ENCODE measurements at regions not wholly inside any gene's neighbourhood (a gene's known extent, or its start where the extent isn't known, plus 50 kb on each side); places are given as distances from the start of the nearest gene placed in this dataset.

DNA sequence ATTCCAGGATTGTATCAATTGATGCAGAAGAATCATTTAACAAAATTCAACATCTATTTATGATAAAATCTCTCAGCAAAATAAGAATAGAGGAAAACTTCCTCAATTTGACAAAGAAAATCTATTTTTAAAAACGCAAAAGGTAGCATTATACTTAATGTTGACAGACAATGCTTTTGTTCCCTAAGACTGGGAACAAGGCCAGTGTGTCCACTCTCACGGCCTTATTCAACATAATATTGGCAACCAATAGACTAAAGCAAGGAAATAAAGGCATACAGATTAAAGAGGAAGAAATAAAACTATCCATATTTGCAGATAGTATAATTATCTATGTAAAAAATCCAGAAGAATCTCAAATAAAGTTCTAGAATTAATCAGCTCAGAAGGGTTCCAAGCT lies 472.4 kb upstream of the ID2 start:
- H3K4me3 ChIP-seq (ENCODE audit: low read depth, low read length), result no peak overlapping the region
- TF ChIP-seq, protein P1, sequence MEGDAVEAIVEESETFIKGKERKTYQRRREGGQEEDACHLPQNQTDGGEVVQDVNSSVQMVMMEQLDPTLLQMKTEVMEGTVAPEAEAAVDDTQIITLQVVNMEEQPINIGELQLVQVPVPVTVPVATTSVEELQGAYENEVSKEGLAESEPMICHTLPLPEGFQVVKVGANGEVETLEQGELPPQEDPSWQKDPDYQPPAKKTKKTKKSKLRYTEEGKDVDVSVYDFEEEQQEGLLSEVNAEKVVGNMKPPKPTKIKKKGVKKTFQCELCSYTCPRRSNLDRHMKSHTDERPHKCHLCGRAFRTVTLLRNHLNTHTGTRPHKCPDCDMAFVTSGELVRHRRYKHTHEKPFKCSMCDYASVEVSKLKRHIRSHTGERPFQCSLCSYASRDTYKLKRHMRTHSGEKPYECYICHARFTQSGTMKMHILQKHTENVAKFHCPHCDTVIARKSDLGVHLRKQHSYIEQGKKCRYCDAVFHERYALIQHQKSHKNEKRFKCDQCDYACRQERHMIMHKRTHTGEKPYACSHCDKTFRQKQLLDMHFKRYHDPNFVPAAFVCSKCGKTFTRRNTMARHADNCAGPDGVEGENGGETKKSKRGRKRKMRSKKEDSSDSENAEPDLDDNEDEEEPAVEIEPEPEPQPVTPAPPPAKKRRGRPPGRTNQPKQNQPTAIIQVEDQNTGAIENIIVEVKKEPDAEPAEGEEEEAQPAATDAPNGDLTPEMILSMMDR (conservative IDR thresholded peaks at IDR 0.05; ENCODE audit: low read depth, low read length), result no peak
- no peak for DNase-seq (ENCODE audit: low read depth)

DNA sequence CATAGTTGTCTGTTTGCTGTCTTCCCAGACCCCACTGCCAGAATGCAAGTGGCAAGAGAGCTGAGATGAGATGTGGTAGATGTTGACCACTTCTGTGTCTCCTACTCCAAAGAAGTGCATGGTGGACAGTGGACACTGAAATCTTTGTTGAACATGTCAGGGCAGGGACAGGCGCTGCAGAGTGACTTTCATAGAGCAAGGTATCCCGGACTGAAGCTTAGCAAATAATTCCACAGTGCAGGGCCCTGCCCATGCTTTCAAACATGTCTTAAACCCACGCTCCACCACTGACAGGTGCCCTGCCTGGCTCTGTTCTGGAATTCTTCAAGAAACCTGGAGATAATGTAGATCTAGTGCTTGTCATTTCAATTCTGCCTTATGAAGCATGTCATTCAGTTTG lies 470.5 kb upstream of the ID2 start:
- no peak overlapping the region for H3K4me3 ChIP-seq (ENCODE audit: low read depth, low read length)
- no peak for DNase-seq (ENCODE audit: low read depth)
- TF ChIP-seq, protein P1 (conservative IDR thresholded peaks at IDR 0.05; ENCODE audit: low read depth, low read length), result no peak

DNA sequence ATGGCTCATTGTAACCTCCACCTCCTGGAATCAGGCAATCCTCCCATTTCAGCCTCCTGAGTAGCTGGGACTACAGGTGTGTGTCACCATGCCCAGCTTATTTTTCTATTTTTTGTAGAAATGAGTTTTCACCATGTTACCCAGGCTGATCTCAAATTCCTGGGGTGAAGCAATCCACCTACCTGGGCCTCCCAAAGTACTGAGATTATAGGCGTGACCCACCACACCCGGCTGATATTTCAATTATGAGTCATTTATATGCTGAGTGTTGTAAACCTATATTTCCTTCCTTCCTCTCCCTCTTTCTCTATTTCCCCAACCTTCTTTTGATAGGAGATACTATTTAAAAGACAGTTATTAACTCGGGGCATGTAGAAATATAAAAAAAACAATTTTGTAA lies 469.6 kb upstream of the ID2 start:
- TF ChIP-seq, protein P1 (conservative IDR thresholded peaks at IDR 0.05; ENCODE audit: low read depth, low read length), result no peak
- no peak overlapping the region for H3K4me3 ChIP-seq (ENCODE audit: low read depth, low read length)
- no peak for DNase-seq (ENCODE audit: low read depth)

DNA sequence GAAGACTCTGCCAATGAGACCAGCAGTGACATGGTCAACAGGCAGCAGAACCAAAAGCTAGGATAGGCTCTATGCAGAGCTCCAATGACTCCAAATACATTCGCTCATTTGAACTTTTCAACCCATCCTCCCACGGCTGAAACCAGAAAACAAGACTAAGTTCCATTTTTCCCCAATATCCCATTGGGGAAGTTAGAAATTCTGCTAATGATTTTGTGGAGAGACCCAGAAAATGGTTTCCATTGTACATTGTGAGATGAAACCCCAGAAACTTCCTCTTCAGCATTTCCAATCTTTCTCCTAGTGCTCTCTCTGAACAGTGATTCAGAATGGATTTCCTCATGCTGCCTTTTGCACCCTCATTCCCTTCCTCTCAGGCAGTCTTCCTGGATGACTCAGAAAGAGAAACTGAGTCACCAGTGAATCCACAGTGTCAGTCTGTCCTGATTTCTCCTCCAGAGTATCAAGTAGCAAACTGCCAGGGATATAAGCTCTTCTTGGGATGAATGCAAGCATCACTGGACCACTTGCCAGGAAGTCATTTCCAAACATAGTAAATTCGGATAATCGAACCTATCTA lies 467.7 kb upstream of the ID2 start:
- no peak for DNase-seq (ENCODE audit: low read depth)
- TF ChIP-seq, protein P1 (conservative IDR thresholded peaks at IDR 0.05; ENCODE audit: low read depth, low read length), result no peak
- no peak overlapping the region for H3K4me3 ChIP-seq (ENCODE audit: low read depth, low read length)

DNA sequence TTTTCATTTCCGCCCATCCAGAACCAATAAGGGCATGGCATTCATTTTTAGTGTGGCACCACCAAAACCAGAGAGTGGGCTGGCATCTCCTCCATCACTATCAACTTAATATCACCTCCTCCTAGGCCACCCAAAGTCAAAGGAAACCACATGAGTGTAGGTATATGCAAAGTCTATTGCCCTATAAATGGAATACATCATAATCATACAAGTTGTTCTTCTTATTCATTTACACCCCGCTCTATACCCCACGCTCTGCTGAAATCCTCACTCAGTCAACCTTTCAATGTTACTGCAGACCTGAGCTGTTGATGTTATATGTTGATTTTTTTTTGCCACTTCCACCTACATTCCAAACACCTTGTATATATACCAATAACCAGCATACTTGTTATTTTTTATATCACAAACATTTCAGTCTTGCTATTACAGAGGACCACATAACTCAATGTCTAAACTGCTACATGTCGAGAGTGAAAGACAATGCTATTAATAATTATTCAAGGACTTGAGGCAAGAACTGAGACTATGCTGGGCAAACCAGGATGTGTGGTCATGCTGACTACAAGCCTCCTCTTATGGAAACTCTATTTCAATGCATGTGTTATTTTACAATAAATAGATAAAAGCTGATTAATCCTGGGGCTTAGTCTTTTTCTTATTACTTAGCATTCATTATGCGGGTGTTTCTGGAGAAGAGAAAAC lies 466.5 kb upstream of the ID2 start:
- TF ChIP-seq, protein P1 (conservative IDR thresholded peaks at IDR 0.05; ENCODE audit: low read depth, low read length), result no peak
- no peak overlapping the region for H3K4me3 ChIP-seq (ENCODE audit: low read depth, low read length)
- DNase-seq (ENCODE audit: low read depth), result no peak

DNA sequence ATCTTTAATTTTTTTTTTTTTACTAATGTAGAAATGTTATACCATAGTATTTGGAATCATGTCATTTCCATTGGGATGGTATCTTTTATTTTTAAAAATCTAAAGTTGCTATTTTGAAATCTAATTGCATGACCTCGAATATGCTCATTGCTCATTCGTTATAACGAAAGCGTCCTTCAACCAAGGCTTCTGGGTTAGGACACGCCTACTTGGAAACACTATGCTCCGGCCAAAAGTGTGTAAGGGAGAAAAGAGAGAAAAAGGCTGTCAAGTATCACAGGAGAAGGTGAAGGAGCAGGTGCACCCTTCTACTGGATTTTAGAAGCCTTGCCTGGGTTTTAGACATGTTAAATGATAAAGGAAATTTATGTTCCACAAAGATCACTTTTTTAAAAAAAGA lies 465.9 kb upstream of the ID2 start:
- no peak overlapping the region for H3K4me3 ChIP-seq (ENCODE audit: low read depth, low read length)
- TF ChIP-seq, protein P1 (conservative IDR thresholded peaks at IDR 0.05; ENCODE audit: low read depth, low read length), result no peak
- DNase-seq (ENCODE audit: low read depth), result no peak

DNA sequence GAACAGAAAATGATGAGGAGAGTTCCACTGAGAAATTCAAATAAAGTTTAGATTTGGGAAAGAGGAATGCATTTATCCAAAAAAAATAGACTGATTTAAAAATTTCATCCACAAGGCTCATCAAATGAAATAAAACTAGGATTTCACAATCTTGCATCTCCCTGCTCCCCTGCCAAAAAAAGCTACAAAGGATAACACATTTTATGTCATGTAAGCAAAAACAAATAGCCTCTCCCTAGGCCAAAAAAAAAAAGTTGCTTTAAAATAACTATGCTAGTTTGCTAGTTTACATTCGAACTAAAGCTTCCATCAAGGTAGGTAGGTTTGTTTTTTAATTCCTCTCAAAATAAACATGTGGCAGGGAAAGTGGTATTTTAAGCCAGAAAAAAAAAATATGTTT lies 465.5 kb upstream of the ID2 start:
- TF ChIP-seq, protein P1 (conservative IDR thresholded peaks at IDR 0.05; ENCODE audit: low read depth, low read length), result no peak
- DNase-seq (ENCODE audit: low read depth), result no peak

More for the DNA sequence above, 465.5 kb upstream of the ID2 start:
- H3K4me3 ChIP-seq (ENCODE audit: low read depth, low read length), result no peak overlapping the region

All from epithelial cell of proximal tubule (primary cell).